DND-41 (cell line): ENCODE measurements at regions not wholly inside any gene's neighbourhood (a gene's known extent, or its start where the extent isn't known, plus 50 kb on each side); places are given as distances from the start of the nearest gene placed in this dataset.
A peak's percentile ranks its signal among the peaks of the same experiment; 100 is the strongest.

Experiments used
- CTCF ChIP-seq: IDR thresholded peaks from 2 replicates; pipeline ENCODE4 v1.5.1; 2012; ENCODE audit warnings: borderline replicate concordance, low read length, moderate library complexity, mild to moderate bottlenecking; ENCODE audit not compliant: poor library complexity, severe bottlenecking; ENCODE audit errors: extremely low read depth
- EZH2 ChIP-seq: IDR thresholded peaks from 3 replicates; pipeline ENCODE4 v1.6.1; 2012; ENCODE audit warnings: borderline replicate concordance, low read depth, mild to moderate bottlenecking, moderate library complexity, low read length, inconsistent platforms; ENCODE audit not compliant: severe bottlenecking

DNA sequence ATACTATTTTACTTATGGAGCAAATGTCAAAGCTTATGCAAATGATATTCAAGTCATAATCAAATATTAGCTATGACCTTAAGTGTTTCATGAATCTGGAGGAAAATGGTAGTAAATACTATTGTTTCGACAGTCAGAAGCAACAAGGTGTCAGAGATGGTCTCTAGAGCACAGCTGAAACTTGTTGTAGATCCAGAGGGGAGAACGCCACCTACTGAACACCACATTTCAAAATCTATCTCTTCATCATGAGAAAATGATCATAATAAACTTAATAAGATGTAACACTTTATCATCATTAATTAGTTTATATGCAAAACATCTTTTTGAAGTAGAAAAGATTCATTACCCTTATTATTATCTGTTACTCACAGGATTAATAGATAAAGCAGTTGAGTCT, 418.7 kb downstream of the GATA3 start:
- peak; percentile 38 for TF ChIP-seq CTCF
- TF ChIP-seq EZH2: no peak
